HG03520 (cell line): ENCODE measurements at regions not wholly inside any gene's neighbourhood (a gene's known extent, or its start where the extent isn't known, plus 50 kb on each side); places are given as distances from the start of the nearest gene placed in this dataset.

Source experiments
- ATAC-seq: cut with Tn5 transposase; IDR thresholded peaks from one replicate; pipeline ENCODE4 v1.9.1; 2021; ENCODE audit warnings: mild to moderate bottlenecking, moderate library complexity; ENCODE audit not compliant: unreplicated experiment

DNA sequence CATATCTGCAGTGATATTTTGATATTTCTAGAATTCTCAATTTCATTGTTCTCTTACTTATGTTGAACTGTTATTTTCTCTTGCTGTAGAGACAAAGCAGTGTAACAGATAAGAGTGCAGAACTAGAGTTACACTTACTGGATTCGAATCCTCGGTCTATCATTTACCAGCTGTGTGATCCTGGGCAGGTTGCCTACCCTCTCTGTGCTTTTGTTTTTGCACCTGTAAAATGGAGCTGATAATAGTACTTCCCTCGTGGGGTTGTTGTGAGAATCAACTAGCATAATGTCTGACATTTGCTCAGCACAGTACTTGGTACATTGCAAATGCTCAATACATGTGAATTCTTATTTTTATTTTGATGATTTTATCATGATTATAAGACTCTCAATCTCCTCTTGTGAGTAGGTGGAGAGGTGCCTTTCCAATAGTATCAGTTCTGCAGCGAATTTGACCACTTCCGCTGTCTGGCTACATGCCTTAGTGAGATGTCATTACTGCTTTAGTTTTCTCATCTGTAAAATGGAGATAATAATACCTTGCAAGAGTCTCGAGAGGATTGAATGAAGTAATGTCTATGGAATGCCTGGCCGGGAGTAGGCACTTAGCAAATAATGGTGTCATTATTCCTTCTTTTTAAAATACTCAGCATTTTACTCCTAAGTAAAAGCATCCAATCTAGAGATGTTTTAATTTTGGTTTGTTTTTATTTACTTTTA lies 312.2 kb upstream of the MAF start:
- no peak for ATAC-seq

DNA sequence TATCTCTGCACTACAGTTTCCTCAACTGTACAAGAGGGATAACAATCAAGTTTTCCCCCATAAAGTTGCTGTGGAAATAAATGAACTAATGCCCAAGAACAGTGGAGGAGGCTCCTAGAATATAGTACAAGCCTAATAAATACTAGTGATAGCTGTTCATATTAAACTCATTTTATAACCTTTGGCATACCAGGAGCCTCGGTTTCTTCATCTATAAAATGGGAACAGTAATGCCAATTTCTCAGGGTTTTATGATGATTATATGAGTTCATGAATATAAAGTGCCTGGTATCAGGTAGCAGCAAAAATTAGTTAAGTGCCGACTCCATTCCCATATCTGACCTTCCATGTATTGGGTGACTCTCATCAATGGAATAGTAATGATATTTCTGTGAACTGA lies 311.1 kb upstream of the MAF start:
- no peak for ATAC-seq

GRCh38 chr16:79909571-79909970 lies 309.0 kb upstream of the MAF start:
- ATAC-seq, result no peak

GRCh38 chr16:79903471-79903870 lies 302.9 kb upstream of the MAF start:
- no peak for ATAC-seq

DNA sequence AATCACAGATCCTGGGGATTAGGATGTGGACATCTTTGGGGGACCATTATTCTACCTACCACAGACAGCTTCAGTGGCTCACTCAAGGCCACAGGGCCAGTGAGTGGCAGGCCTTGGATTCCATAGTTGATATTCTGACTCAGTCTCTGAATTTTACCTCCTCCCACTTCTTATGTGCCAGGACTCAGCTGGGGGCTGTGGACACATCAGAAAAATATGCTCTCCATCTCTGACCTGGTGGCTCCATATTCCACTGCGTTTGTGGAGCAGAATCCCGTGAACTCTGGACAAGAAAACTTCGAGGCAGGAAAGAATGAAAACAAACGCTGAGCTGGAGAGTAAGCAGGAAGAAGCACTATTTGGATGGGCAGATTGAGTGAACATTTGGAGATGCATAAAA lies 301.8 kb upstream of the MAF start:
- ATAC-seq, result no peak

DNA sequence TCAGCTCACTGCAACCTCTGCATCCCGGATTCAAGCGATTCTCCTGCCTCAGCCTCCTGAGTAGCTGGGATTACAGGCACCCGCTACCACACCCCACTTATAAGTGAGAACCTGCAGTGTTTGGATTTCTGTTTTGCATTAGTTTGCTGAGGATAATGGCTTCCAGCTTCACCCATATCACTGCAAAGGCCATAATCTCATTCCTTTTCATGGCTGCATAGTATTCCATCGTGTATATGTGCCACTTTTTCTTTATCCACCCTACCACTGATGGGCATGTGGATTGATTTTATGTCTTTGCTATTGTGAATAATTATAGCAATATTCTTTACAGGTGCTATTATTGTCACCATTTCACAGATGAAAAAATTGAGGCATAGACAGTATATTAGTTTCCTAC lies 301.0 kb upstream of the MAF start:
- no peak for ATAC-seq

DNA sequence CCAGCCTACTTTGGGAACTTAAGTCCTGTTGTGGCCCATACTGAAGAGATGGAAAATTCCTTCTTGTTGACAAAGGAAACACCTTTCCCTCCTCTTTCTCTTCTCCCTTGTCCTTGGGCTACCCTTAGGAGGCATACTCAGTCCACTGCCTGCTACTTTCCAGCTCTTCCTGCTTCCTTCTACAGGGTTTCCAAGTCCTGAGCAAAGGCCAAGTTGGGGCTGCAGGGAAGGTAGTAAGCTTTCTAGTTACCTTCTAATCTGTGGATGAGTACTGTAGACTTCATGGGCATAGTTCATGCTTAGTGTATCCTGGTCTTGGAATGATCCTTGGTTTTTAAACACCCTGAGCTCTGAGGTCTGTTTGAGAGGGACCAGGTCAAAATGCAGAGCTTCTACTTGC lies 299.2 kb upstream of the MAF start:
- ATAC-seq, result no peak

GRCh38 chr16:79899316-79899715 lies 298.8 kb upstream of the MAF start:
- ATAC-seq, result no peak

- ATAC-seq, result no peak
Observed at GRCh38 chr16:79898703-79899102, 298.2 kb upstream of the MAF start.

GRCh38 chr16:79897453-79898146 lies 297.1 kb upstream of the MAF start:
- no peak for ATAC-seq

DNA sequence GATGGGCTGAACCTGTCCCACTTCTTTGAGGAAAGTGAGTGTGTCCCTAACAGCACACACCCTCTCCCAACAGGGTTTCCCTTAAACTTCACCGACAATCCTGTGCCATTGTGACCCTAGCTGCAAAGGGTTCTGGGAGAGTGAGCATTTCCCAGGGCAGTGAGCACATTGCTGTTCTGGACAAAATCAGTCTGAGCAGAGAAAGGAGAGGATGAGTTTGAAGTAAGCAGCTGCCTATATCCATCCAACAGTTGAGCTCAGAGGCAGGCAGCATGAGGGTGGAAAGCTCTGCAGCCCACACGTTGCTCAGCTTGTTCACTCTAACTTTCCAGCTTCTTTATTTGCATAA lies 296.5 kb upstream of the MAF start:
- ATAC-seq, result no peak

DNA sequence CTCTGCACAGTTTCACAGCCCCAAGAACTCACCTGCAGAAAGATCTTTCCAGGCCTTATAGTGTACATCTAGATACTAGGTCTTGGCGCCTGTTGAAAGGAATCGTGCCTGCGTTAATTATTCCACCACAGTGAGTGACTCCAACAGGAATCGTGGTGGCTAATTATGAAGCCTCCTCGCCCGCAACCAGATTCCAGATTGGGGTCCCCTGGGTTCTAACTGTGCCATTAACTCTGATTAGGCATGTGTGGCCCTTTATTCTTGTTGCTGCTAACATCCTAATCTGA lies 295.3 kb upstream of the MAF start:
- ATAC-seq, result no peak

DNA sequence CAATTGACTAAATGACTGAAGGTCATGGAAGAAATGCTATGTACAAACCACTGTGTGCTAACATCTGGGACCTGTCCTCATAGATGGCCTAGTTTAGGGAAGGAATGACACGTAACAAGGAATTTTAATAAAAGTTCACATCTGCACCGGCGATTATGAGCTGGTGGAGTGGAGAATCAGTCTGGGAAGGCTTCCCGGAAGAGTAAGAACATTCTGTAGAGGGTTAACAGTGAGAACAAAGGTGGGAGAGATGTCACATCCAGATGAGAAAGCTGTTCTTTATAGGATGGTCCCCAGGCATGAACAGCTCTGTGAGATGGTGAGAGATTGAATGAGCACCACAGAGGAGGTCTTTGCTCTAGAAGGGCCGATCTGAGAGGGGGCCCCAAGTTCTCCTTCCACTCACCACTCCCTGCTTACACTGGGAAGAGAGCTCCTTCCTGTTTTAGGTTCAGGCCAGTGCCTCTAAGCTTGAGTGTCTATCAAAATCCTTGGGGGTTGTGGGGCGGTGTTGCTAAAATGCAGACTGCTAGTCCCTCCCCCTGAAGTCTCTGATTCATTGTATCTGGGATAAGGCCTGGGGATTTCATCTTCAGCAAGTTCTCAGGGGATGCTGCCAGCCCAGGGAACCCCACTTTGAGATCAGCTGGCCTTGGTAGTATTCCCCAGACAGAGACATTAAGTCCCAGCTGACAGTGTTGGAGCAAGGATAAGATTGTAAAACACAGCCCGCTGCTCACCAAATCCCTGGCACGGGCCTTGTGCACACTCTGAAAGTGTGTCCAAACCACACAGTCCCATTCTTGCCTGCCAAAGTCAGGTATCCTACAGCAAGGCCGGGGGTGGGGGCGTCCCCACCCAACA lies 294.7 kb upstream of the MAF start:
- ATAC-seq, result no peak

GRCh38 chr16:79893445-79893844 lies 292.9 kb upstream of the MAF start:
- ATAC-seq, result no peak

DNA sequence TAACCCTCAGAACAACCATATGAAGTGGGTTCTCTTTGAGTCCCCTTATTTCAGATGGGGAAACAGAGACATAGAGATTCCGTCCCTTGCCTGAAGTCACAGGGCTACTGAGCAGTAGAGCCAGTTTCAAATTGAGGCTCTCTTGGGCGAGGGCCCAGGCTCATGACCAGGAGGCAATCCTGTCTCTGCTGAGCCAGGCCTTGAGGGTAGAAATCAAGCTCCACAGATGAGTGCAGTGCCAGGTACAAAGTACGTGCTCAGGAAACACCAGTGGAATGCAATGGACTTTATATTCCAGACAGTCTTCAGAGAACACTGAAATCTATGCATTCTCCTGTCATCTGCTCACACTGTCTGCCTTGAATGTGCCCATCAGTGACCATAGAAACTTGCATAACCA lies 291.7 kb upstream of the MAF start:
- no peak for ATAC-seq

DNA sequence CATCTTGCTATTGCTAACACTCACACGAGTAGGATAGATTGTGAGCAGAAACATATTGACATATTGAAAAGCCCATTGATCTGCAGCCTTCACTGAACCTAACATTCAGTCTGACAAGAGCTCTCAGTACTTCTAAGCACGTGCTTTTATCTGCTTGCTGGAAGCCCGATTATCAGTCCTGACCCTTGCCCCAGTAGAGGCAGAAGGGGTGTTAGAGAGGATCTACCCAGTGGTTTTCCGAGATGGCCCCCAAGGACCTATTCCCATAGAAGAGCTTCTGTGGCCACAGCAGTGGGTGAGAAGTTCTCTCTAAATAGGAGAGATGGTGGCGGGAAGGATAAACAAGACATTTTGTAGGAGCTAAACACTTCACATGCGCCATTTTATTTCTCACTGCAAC lies 290.9 kb upstream of the MAF start:
- no peak for ATAC-seq

- no peak for ATAC-seq
Observed at GRCh38 chr16:79887541-79888540, 287.3 kb upstream of the MAF start.

DNA sequence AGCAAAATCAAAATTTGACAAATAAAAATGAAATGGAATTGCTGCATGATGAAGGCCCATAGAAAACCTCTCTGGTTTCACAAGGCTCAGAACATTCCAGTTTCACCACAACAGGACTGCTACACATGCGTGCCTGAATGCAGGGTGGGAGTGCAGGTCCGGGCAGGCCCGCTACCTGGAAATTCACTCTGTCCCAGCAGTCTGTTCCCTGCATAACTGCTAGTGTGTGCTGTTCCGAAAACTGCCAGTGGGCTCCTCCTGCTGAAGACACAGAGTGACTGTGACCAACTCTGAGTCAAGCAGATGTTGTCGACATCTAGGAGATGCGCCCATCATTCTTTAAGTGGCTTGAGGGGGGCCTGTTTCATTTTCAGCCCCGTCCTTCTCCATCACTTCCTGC lies 284.8 kb upstream of the MAF start:
- ATAC-seq, result no peak

DNA sequence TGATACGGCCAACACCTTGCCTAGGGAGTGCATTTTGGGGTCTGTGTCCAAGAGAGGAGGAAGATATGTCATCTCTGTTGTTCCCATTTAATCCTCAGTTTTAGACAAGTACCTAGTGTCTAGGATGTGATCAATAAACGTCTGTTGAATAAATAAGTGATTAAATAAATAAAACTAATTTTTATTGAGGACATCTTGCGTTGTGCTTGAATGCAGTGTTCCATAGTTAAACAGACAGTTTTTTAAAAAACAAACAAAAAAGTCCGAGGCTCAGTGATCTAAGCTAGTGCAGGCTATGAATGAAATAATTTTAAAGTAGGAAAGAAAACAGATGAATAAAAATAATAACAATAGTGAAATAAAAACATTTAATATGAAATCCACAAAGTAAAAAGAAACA lies 283.0 kb upstream of the MAF start:
- ATAC-seq, result no peak

DNA sequence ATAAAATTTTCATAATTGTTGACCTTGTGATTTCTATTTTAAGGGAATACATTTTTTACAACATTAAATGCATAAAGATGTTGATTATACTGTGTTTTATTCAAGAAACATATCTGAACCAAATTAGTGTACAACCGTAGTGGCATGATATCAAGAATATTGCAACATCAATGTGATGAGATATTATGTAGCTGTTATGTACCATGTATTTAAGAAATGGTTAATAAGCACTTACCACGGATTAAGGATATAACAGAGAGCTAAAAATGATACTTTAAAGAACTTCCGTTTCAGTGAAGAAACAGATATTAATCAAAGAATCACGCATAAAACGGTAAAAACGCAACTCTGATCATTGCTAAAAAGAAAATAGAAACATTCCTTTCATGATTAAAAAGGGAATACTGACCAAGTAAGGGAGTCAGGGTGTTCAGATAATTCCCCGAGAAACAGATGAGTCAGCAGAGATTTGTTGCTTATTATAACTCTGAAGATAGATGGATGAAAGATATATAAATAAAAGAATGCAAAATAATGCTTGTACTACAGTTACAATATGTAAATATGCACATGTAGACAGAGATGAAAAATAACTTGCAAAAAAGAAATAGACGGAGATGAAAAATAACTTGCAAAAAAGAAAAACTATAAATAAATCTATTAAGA lies 281.9 kb upstream of the MAF start:
- ATAC-seq, result no peak
